ENCODE measurements at regions not wholly inside any gene's neighbourhood (a gene's known extent, or its start where the extent isn't known, plus 50 kb on each side); places are given as distances from the start of the nearest gene placed in this dataset.
A peak's percentile ranks its signal among the peaks of the same experiment; 100 is the strongest.

- DNase-seq, result no peak
These were observed 429.5 kb upstream of the MARCKS start for GRCh38 chr6:113427617-113428016.

GRCh38 chr6:113428702-113429101 is 428.4 kb upstream of the MARCKS start:
- no peak for DNase-seq

GRCh38 chr6:113432521-113433334 is 424.4 kb upstream of the MARCKS start:
- DNase-seq, result no peak

- peak; percentile 83 for DNase-seq
These were observed 423.7 kb upstream of the MARCKS start for GRCh38 chr6:113433335-113433991.

- no peak for DNase-seq
These were observed 422.5 kb upstream of the MARCKS start for GRCh38 chr6:113434641-113435040.

- DNase-seq, result no peak
These were observed 419.6 kb upstream of the MARCKS start for GRCh38 chr6:113437566-113437965.

GRCh38 chr6:113439866-113440265 is 417.3 kb upstream of the MARCKS start:
- no peak for DNase-seq

GRCh38 chr6:113442040-113442439 is 415.1 kb upstream of the MARCKS start:
- DNase-seq, result no peak

GRCh38 chr6:113445201-113445600 is 411.9 kb upstream of the MARCKS start:
- DNase-seq, result no peak

GRCh38 chr6:113447088-113447831 is 409.9 kb upstream of the MARCKS start:
- DNase-seq, result peak; percentile 90

- peak; percentile 47 for DNase-seq
These were observed 408.1 kb upstream of the MARCKS start for GRCh38 chr6:113449051-113449450.

- peak; percentile 80 for DNase-seq
These were observed 407.1 kb upstream of the MARCKS start for GRCh38 chr6:113450061-113450465.

GRCh38 chr6:113451049-113451448 is 406.1 kb upstream of the MARCKS start:
- no peak for DNase-seq

- DNase-seq, result peak; percentile 93
These were observed 399.9 kb upstream of the MARCKS start for GRCh38 chr6:113457198-113457597.

GRCh38 chr6:113457751-113458150 is 399.4 kb upstream of the MARCKS start:
- no peak for DNase-seq

- DNase-seq, result no peak
These were observed 398.7 kb upstream of the MARCKS start for GRCh38 chr6:113458368-113459010.

- peak; percentile 13 for DNase-seq
These were observed 395.8 kb upstream of the MARCKS start for GRCh38 chr6:113461153-113461932.

- DNase-seq, result no peak
These were observed 392.6 kb upstream of the MARCKS start for GRCh38 chr6:113464536-113464935.

- peak; percentile 76 for DNase-seq
These were observed 392.2 kb upstream of the MARCKS start for GRCh38 chr6:113464960-113465359.

GRCh38 chr6:113466526-113466925 is 390.6 kb upstream of the MARCKS start:
- no peak for DNase-seq

- no peak for DNase-seq
These were observed 381.8 kb upstream of the MARCKS start for GRCh38 chr6:113475392-113475791.

Data from fibroblast of skin of scalp (primary cell).